Loucy (cell line): ENCODE measurements at regions not wholly inside any gene's neighbourhood (a gene's known extent, or its start where the extent isn't known, plus 50 kb on each side); places are given as distances from the start of the nearest gene placed in this dataset.
A peak's percentile ranks its signal among the peaks of the same experiment; 100 is the strongest.

Experiments
- EZH2phosphoT487 ChIP-seq: fragments of 200-600 bp; IDR thresholded peaks from 2 replicates; pipeline ENCODE4 v1.6.1; 2018; ENCODE audit warnings: antibody characterized with exemption, mild to moderate bottlenecking, moderate library complexity, borderline replicate concordance
- TF ChIP-seq, protein P1 (sequence below): fragments of 200-600 bp; sonication (generic); conservative IDR thresholded peaks from 2 replicates; pipeline ENCODE4 v1.5.1; 2014; ENCODE audit warnings: mild to moderate bottlenecking, antibody characterized with exemption, low read length

DNA sequence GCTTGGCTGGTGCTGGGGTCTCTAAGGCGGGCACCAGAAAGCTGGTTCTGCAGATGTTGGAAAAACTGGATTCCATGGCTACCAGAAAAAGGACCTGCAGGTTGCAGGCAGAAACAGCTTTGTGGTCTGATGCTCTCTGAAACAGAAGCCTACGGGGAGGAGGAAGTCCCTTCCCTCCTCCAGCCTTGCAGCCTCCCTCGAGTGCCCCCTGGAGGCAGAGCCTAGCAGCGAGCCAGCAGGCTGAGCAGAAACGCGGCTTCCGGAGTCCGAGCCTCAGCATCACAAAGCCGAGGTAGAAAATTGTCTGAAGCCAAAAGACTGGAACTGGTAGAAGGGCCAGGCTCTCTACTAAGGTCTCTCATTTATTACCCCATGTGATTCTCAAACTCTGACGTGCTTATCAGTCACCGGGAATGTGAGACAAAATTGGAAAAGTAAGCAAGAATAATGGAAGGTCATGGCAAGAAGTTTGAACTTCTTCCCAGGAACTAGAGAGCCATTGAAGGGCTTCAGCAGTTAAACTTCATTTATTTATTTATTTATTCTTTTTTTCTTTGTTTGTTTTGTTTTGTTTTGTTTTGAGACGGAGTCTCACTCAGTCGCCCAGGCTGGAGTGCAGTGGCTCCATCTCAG is 82.2 kb upstream of the CPSF6 start:
- TF ChIP-seq, protein P1, sequence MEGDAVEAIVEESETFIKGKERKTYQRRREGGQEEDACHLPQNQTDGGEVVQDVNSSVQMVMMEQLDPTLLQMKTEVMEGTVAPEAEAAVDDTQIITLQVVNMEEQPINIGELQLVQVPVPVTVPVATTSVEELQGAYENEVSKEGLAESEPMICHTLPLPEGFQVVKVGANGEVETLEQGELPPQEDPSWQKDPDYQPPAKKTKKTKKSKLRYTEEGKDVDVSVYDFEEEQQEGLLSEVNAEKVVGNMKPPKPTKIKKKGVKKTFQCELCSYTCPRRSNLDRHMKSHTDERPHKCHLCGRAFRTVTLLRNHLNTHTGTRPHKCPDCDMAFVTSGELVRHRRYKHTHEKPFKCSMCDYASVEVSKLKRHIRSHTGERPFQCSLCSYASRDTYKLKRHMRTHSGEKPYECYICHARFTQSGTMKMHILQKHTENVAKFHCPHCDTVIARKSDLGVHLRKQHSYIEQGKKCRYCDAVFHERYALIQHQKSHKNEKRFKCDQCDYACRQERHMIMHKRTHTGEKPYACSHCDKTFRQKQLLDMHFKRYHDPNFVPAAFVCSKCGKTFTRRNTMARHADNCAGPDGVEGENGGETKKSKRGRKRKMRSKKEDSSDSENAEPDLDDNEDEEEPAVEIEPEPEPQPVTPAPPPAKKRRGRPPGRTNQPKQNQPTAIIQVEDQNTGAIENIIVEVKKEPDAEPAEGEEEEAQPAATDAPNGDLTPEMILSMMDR: peak; percentile 97
- TF ChIP-seq EZH2phosphoT487: no peak
